Activated gamma-delta T cell treated with Interleukin-2 at 50 U/mL for 16 hours (primary cell): ENCODE measurements at regions not wholly inside any gene's neighbourhood (a gene's known extent, or its start where the extent isn't known, plus 50 kb on each side); places are given as distances from the start of the nearest gene placed in this dataset.
"Not testable (repeated sequence)": the region's sequence is repeated elsewhere in the genome, so short reads cannot be mapped to it uniquely, and the experiment has no call there.

Experiments
- DNase-seq: peaks from one replicate; pipeline ENCODE4 v3.0.0-alpha.2; 2020

GRCh38 chr5:125660231-125660895 is 762.8 kb upstream of the GRAMD2B start:
- DNase-seq: no peak

GRCh38 chr5:125661584-125661983 is 761.6 kb upstream of the GRAMD2B start:
- no peak for DNase-seq

- no peak for DNase-seq
Measured at GRCh38 chr5:125668884-125669283, 754.3 kb upstream of the GRAMD2B start.

- no peak for DNase-seq
Measured at GRCh38 chr5:125673359-125673950, 749.8 kb upstream of the GRAMD2B start.

GRCh38 chr5:125679522-125679921 is 743.7 kb upstream of the GRAMD2B start:
- DNase-seq: no peak

GRCh38 chr5:125683669-125684068 is 739.5 kb upstream of the GRAMD2B start:
- DNase-seq: no peak

- no peak for DNase-seq
Measured at GRCh38 chr5:125685771-125686170, 737.4 kb upstream of the GRAMD2B start.

- DNase-seq: not testable (repeated sequence)
Measured at GRCh38 chr5:125691738-125692530, 731.3 kb upstream of the GRAMD2B start.

GRCh38 chr5:125695996-125696655 is 727.1 kb upstream of the GRAMD2B start:
- no peak for DNase-seq

- DNase-seq: no peak
Measured at GRCh38 chr5:125696762-125697161, 726.4 kb upstream of the GRAMD2B start.

- no peak for DNase-seq
Measured at GRCh38 chr5:125698420-125698819, 724.8 kb upstream of the GRAMD2B start.

- DNase-seq: no peak
Measured at GRCh38 chr5:125699860-125700259, 723.3 kb upstream of the GRAMD2B start.

- DNase-seq: no peak
Measured at GRCh38 chr5:125700380-125700861, 722.8 kb upstream of the GRAMD2B start.

GRCh38 chr5:125703616-125704015 is 719.6 kb upstream of the GRAMD2B start:
- no peak for DNase-seq

- no peak for DNase-seq
Measured at GRCh38 chr5:125704888-125705287, 718.3 kb upstream of the GRAMD2B start.

- no peak for DNase-seq
Measured at GRCh38 chr5:125708583-125708982, 714.6 kb upstream of the GRAMD2B start.

GRCh38 chr5:125710745-125711144 is 712.5 kb upstream of the GRAMD2B start:
- DNase-seq: no peak

- no peak for DNase-seq
Measured at GRCh38 chr5:125712397-125712796, 710.8 kb upstream of the GRAMD2B start.

- no peak for DNase-seq
Measured at GRCh38 chr5:125713109-125713805, 710.0 kb upstream of the GRAMD2B start.

- no peak for DNase-seq
Measured at GRCh38 chr5:125715216-125715615, 708.0 kb upstream of the GRAMD2B start.

- no peak for DNase-seq
Measured at GRCh38 chr5:125717209-125717608, 706.0 kb upstream of the GRAMD2B start.

- no peak for DNase-seq
Measured at GRCh38 chr5:125719681-125720347, 703.4 kb upstream of the GRAMD2B start.
